GM19035 (cell line): ENCODE measurements at regions not wholly inside any gene's neighbourhood (a gene's known extent, or its start where the extent isn't known, plus 50 kb on each side); places are given as distances from the start of the nearest gene placed in this dataset.

Experiments used
- ATAC-seq: cut with Tn5 transposase; IDR thresholded peaks from one replicate; pipeline ENCODE4 v1.9.1; 2021; ENCODE audit not compliant: unreplicated experiment

GRCh38 chr10:44042075-44042770 lies 342.7 kb downstream of the CXCL12 start:
- no peak for ATAC-seq

- no peak for ATAC-seq
Observed at GRCh38 chr10:44039599-44039998, 345.3 kb downstream of the CXCL12 start.

- no peak for ATAC-seq
Observed at GRCh38 chr10:44036425-44036824, 348.5 kb downstream of the CXCL12 start.

DNA sequence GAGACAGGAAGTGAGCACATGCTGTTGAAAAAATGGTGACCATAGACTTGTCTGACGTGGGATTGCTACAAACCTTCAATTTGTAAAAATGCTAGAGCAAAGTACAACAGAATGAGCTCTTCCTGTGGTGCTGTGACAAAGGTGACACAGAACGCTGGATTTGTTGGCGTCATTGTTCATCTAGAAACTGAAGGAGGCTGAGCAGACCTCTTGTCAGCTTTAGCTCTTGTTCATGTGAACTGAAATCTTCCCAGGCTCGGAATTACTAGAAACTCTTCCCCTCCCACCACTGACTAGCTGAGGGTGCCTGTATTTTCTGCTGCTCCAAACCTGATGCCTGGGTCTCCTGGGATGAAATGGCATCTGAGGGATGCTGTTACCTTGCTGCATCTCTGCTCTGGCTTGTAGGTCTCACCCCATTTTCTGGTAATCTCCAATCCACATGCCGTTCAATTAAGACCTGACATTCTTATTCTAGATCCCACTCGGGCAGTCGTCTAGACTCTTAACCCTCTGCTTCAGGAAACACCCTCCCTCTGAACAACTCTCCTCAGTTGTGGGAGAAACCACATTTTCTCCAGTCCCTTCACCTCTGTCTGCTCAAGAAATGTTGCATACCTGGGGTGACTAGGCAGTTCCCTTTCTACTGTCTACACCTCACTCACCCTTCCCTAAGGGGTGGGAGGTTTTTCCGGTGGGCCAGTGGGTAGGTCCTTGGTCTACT lies 349.3 kb downstream of the CXCL12 start:
- no peak for ATAC-seq

DNA sequence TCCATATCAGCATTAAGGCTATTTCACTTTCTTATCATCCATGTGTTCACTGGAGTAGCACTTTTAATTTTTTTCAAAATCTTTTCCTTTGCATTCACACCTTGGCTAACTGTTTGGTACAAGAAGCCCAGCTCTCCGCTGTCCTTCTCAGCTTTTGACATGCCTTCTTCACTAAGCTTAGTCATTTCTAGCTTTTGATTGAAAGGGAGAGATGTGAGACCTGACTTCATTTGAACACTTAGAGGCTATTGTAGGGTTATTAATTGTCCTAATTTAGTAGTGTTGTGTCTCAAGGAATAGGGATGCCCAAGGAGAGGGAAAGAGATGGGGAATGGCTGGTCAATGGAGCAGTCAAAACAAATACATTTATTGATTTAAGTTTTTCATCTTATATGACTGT lies 350.0 kb downstream of the CXCL12 start:
- ATAC-seq: no peak

GRCh38 chr10:44033008-44033407 lies 351.9 kb downstream of the CXCL12 start:
- no peak for ATAC-seq

DNA sequence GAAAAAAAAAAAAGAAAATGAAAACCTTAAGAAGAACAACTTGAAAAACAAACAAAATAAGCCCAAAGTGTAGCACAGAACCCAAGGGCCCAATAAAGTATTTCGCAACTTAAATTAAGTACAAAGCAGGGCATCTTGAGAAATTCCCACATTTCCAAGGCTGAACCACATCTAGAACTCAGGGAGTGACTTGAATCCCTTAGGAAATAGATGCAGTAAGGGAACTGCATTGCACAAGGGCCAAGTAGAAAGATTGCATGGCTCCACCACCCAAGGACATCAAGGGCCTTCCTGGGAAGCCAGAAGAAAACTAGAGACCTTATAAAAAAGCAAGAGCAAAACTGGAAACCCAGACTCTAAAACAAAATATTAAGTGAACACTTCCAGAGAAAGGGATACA lies 352.7 kb downstream of the CXCL12 start:
- ATAC-seq: no peak

DNA sequence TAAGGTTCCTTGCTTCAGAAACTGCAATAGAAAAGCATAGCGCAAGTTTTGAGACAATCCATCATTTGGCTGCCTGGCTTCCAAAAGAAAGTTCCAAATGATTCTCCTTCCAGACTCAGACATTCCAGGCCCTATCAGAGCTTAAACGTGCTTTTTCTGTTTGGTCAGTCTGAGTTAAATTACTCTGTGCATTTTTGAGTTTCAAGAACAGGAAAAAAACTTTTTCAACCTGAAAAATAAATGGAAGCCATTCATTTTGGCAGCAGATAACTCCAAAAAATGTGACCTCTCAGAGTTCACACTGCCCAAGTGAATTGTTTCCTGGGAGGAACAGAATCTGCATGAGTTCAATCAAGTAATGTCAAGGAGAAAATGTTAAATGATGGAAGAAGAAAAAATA lies 354.2 kb downstream of the CXCL12 start:
- no peak for ATAC-seq

- peak; percentile 90 for ATAC-seq
Observed at GRCh38 chr10:44030132-44030531, 354.8 kb downstream of the CXCL12 start.

- ATAC-seq: no peak
Observed at GRCh38 chr10:44028384-44029137, 356.3 kb downstream of the CXCL12 start.

GRCh38 chr10:44024356-44025116 lies 360.4 kb downstream of the CXCL12 start:
- no peak for ATAC-seq

GRCh38 chr10:44023517-44023916 lies 361.4 kb downstream of the CXCL12 start:
- ATAC-seq: no peak

- ATAC-seq: no peak
Observed at GRCh38 chr10:44022203-44022602, 362.7 kb downstream of the CXCL12 start.

DNA sequence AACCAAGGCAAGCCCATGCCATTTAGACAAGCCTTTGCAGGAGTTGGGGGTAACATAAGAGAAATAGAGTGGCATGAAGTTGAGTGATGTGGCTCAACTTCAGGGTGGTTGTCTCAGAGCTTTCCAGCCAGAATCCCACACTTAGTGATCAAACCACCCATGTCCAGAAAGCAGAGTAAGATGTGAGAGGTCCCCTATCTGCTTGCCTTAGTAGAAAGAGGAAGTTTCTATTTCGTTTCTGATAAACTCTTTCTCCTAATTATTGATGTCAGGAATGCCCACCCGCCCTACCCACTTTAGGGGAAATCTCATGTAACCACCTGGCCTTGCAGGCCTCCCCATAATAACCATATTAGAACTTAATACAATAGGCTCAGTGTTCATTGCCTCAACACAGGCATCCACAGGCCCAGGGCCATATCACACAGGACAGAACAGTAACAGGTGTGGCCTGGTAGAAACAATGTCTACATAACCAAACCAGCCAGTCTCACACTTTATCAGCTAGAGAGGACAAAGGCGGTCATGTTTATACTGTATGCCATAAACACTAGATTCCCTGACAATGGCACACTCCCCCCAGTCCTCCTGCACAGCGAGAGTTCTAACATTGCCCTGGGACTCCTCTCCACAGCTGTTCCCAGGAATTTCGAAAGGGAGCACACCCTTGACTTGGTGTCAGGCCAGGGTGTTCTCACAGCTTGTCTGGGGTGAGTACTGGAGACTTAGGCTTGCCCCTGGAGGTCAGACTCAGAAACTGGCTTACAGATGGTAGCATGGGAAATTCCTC lies 364.4 kb downstream of the CXCL12 start:
- ATAC-seq: peak; percentile 52

GRCh38 chr10:44017483-44018145 lies 367.3 kb downstream of the CXCL12 start:
- ATAC-seq: no peak

DNA sequence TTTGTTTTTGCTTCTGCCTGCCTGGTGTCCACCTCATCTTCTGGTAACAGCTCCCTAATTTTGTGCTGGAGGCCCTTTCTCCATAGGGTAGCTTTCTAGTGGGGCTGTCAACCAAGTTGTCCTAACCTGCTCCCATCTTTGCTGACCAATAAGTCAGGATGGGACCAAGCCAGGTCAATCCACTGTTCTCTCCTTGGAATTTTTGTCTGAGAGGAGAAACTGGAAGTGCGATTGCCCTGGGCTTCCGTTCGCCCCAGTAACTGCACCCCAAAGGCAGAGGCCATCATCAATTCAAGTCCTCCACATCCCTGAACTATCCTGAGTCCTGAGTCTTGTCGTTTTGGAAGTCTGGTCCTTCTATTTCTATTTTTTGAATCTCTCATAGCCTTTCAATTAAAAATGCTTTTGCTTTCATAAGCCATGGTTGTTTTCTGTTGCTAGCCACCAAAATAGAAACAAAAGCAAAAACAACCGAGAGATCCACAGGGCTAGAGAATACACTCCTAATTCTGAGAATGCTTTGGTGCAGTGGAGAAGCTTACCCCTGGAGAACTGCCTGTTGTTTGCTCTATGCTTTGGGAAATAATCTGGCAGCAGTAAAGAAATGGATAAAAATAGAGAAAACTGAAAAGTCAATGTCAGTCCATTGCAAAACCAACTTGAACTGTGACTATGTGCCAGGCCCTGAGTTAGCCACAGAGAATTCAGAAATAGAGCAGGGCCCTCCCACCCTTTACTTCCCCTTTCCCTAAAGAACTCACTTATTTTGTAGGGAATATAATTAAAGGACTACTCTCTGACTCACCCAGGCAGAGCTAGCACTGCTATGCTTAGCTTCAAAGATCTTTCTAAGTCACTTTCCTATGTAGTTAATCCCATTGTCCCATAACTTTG lies 368.1 kb downstream of the CXCL12 start:
- no peak for ATAC-seq

DNA sequence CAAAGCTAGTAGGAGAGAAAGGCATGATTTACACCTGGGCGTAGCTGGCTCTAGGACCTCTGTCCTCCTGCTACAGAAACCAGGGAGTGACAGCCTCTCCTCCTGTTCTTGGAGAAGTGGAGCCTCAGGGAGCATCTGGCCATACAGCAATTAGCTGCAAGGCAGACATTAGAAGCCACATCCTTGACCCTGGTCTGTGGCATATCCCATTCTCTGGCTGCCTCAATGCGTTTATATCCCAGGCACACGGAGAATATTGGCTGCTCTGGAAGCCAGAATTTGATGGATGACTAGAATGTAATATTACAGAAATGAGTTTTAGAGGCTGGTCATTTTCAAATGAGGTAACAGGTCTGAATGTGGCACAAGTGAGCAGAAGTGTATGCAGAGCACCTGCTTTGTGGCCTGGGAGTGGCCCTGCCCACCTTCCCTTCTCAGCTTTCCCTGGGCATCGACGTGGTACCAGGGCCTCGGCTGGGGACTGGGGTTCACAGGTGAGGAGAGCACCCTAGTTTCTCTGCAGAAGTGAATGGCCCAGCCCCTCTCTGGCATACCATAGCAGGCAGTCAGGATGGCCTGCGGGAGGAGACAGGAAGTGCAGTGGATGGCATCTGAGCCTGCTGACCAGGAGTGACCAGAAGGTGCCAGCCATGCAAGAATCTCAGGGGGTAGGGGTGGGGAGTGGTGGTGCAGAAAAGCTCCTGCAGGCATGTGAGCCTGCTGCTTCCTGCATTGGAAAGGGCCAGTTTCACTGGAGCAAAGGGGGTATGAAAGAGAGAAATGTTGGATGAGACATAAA lies 367.2 kb upstream of the ZNF32 start:
- ATAC-seq: no peak

DNA sequence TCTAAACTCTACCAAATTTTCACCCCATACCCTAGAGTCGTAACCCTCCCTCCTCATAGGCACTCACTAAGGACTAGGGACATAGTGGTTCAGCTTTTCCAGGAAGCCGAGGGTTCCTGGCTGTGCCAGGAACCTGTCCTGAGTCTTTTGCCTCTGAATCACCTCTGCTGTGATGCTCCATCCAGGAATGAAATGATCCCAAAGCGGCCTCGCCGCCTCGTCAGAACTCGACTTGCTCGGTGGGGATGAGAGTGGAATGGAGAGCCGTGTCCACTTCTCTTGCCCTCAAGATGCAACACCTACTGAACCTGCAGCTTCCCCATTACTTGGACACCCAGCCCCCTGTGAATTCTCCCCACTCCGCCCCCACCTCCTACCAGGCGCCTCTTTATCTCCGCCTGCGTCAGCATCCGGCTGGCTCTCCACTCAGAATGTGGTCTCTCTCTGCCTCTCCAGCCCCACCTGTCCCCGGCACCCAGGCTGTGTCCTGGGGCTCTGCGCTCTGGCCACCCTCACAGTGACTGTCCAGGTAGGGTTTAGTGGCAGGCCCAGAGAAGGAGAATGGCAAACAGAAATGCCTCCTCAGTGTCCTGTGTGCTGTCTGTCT lies 366.1 kb upstream of the ZNF32 start:
- ATAC-seq: no peak
